Activated CD8-positive, alpha-beta memory T cell treated with anti-CD3 and anti-CD28 coated beads, Interleukin-2, amount 50 U/mL, for 4 hours (primary cell): ENCODE measurements at regions not wholly inside any gene's neighbourhood (a gene's known extent, or its start where the extent isn't known, plus 50 kb on each side); places are given as distances from the start of the nearest gene placed in this dataset.
"Not testable (repeated sequence)": the region's sequence is repeated elsewhere in the genome, so short reads cannot be mapped to it uniquely, and the experiment has no call there.

Experiments used
- DNase-seq: peaks from one replicate; pipeline ENCODE4 v3.0.0-alpha.2; 2020

GRCh38 chr2:105526000-105526925, 127.4 kb upstream of the FHL2 start:
- DNase-seq = no peak

GRCh38 chr2:105525201-105525600, 126.3 kb upstream of the FHL2 start:
- DNase-seq = no peak

- no peak for DNase-seq
These were observed 123.8 kb upstream of the FHL2 start for GRCh38 chr2:105522645-105523044.

- DNase-seq = no peak
These were observed 122.8 kb upstream of the FHL2 start for GRCh38 chr2:105521616-105522015.

- DNase-seq = no peak
These were observed 122.3 kb upstream of the FHL2 start for GRCh38 chr2:105521176-105521575.

GRCh38 chr2:105519516-105519915, 120.7 kb upstream of the FHL2 start:
- no peak for DNase-seq

- no peak for DNase-seq
These were observed 120.0 kb upstream of the FHL2 start for GRCh38 chr2:105518897-105519296.

- DNase-seq = no peak
These were observed 119.2 kb upstream of the FHL2 start for GRCh38 chr2:105517814-105518705.

- DNase-seq = no peak
These were observed 116.9 kb upstream of the FHL2 start for GRCh38 chr2:105515581-105516415.

- DNase-seq = no peak
These were observed 115.7 kb upstream of the FHL2 start for GRCh38 chr2:105514576-105514975.

- no peak for DNase-seq
These were observed 112.1 kb upstream of the FHL2 start for GRCh38 chr2:105510761-105511528.

GRCh38 chr2:105509269-105510086, 110.6 kb upstream of the FHL2 start:
- DNase-seq = no peak

- not testable (repeated sequence) for DNase-seq
These were observed 108.0 kb upstream of the FHL2 start for GRCh38 chr2:105506860-105507259.

- DNase-seq = no peak
These were observed 105.6 kb upstream of the FHL2 start for GRCh38 chr2:105504459-105504858.

GRCh38 chr2:105502625-105503334, 103.9 kb upstream of the FHL2 start:
- DNase-seq = no peak

- DNase-seq = no peak
These were observed 99.5 kb upstream of the FHL2 start for GRCh38 chr2:105498281-105498846.

GRCh38 chr2:105497094-105497493, 98.2 kb upstream of the FHL2 start:
- no peak for DNase-seq

GRCh38 chr2:105496271-105496670, 97.4 kb upstream of the FHL2 start:
- no peak for DNase-seq

- DNase-seq = no peak
These were observed 96.0 kb upstream of the FHL2 start for GRCh38 chr2:105494683-105495425.
